ENCODE measurements at regions not wholly inside any gene's neighbourhood (a gene's known extent, or its start where the extent isn't known, plus 50 kb on each side); places are given as distances from the start of the nearest gene placed in this dataset.

- TF ChIP-seq POLR2A (IDR thresholded peaks at IDR 0.05) (no peak), CTCF (IDR thresholded peaks at IDR 0.05) (no peak)
These were observed 75.9 kb upstream of the DHRS4 start for GRCh38 chr14:23877538-23878180.

Data from uterus (tissue), 2 donors.